K562 (cell line): ENCODE measurements at regions not wholly inside any gene's neighbourhood (a gene's known extent, or its start where the extent isn't known, plus 50 kb on each side); places are given as distances from the start of the nearest gene placed in this dataset.

Source experiments
- ATAC-seq: fragments of 200-7000 bp; cut with Tn5 transposase; 3 replicates; pipeline ENCODE4 v1.9.1; 2020; ENCODE audit warnings: moderate library complexity
- BruUV-seq: library from RNA; stranded (reverse); fragments of 400-500 nt; replicated peaks from 2 replicates; lab custom pipeline; 2021; lab: Mats Ljungman, UMichigan
- CTCF ChIA-PET: fragments of 300-600 bp; formaldehyde crosslinking; extraction: SDS; loops from one replicate; lab custom pipeline; 2021; ENCODE audit warnings: low intra/inter-chr PET ratio; lab: Yijun Ruan, JAX
- POLR2A ChIA-PET: fragments of 300-600, 350-650 bp; sonication (Branson Sonifier 250); formaldehyde crosslinking; extraction: SDS; loops from one replicate; lab custom pipeline; 2021; ENCODE audit warnings: antibody characterized with exemption, inconsistent platforms; lab: Yijun Ruan, JAX
- DNase-seq, 4 experiments: peaks; one replicate each; pipeline versions ENCODE4 v3.0.0 to v3.0.0-alpha.2; 2011 to 2018; ENCODE audit warnings: low spot score in 3 of 4, mixed read lengths in 3 of 4; ENCODE audit errors: extremely low read depth in 1 of 4
- FAIRE-seq: peaks from 2 replicates; lab custom pipeline; 2011; peaks lifted over from hg19 to GRCh38; lab: Jason Lieb, UNC
- H2AFZ ChIP-seq: 2 replicates; pipeline ENCODE4 v1.6.0; 2011; ENCODE audit warnings: low read depth, low read length, control low read depth, inconsistent platforms
- H3K27ac ChIP-seq: fragments of 200-600 bp; 3 replicates; pipeline ENCODE4 v1.8.0; 2011; ENCODE audit warnings: low read depth, mild to moderate bottlenecking, control low read depth, inconsistent platforms, low read length, moderate library complexity, mixed read lengths; ENCODE audit errors: extremely low read depth
- H3K27me3 ChIP-seq, 2 experiments: fragments of 300-600 bp in 1 of 2; 2 replicates in 1 of 2; 3 replicates in 1 of 2; pipeline versions ENCODE4 v1.6.0 to v1.8.0; 2011; ENCODE audit warnings: inconsistent platforms in 2 of 2, low read length in 2 of 2, mild to moderate bottlenecking in 1 of 2, mixed read lengths in 1 of 2, moderate library complexity in 1 of 2; ENCODE audit not compliant: control insufficient read depth in 2 of 2, insufficient read depth in 2 of 2
- H3K36me3 ChIP-seq: fragments of 300-600 bp; 3 replicates; pipeline ENCODE4 v1.8.0; 2011; ENCODE audit warnings: mild to moderate bottlenecking, low read length, inconsistent platforms; ENCODE audit not compliant: control insufficient read depth, insufficient read depth
- H3K4me1 ChIP-seq, 2 experiments: fragments of 200-600 bp in 1 of 2; replicated peaks in 1 of 2; 2 replicates in 1 of 2; 3 replicates in 1 of 2; pipeline versions ENCODE4 v1.5.1 to v1.8.0; 2011; ENCODE audit warnings: inconsistent platforms in 2 of 2, low read length in 2 of 2, mild to moderate bottlenecking in 1 of 2, mixed read lengths in 1 of 2, moderate library complexity in 1 of 2; ENCODE audit not compliant: control insufficient read depth in 2 of 2, insufficient read depth in 2 of 2
- H3K4me2 ChIP-seq: 2 replicates; pipeline ENCODE4 v1.6.1; 2011; ENCODE audit warnings: low read length, control low read depth, inconsistent platforms, mixed read lengths; ENCODE audit not compliant: insufficient read depth
- H3K4me3 ChIP-seq: fragments of 200-600 bp; sonication (generic), shearing (Covaris generic); 2 replicates; pipeline ENCODE4 v1.5.1; 2016; ENCODE audit warnings: control low read depth, inconsistent platforms
- H3K79me2 ChIP-seq: fragments of 200-600 bp; 3 replicates; pipeline ENCODE4 v1.8.0; 2011; ENCODE audit warnings: low read length, inconsistent platforms; ENCODE audit not compliant: control insufficient read depth, insufficient read depth
- H3K9ac ChIP-seq, 2 experiments: 2 replicates each; pipeline versions ENCODE4 v1.6.0 to v1.6.1; 2011; ENCODE audit warnings: low read depth in 2 of 2, low read length in 2 of 2, control low read depth in 1 of 2, inconsistent platforms in 1 of 2, mild to moderate bottlenecking in 1 of 2, mixed read lengths in 1 of 2; ENCODE audit not compliant: insufficient read depth in 1 of 2
- H3K9me1 ChIP-seq: one replicate; pipeline ENCODE4 v1.6.0; 2011; ENCODE audit warnings: inconsistent platforms, mild to moderate bottlenecking, low read length, moderate library complexity; ENCODE audit not compliant: control insufficient read depth, insufficient read depth
- H3K9me3 ChIP-seq: replicated peaks from 2 replicates; pipeline ENCODE4 v1.5.1; 2011; ENCODE audit warnings: low read depth, low read length, inconsistent platforms; ENCODE audit not compliant: control insufficient read depth, insufficient read depth
- H4K20me1 ChIP-seq: replicated peaks from 2 replicates; pipeline ENCODE4 v1.6.1; 2011; ENCODE audit warnings: low read length, inconsistent platforms, mixed read lengths; ENCODE audit not compliant: control insufficient read depth, insufficient read depth
- FOSL1 ChIP-seq: fragments of 200-800 bp; sonication (Bioruptor generic); conservative IDR thresholded peaks from 2 replicates; pipeline ENCODE4 v1.6.1; 2016; ENCODE audit warnings: missing genetic modification characterization, missing compliant biosample characterization
- MEF2D ChIP-seq: conservative IDR thresholded peaks from 2 replicates; pipeline ENCODE4 v1.6.1; 2016; ENCODE audit warnings: low read depth, missing genetic modification characterization, missing compliant biosample characterization
- UBTF ChIP-seq, 2 experiments: IDR thresholded peaks; 2 replicates each; pipeline ENCODE4 v1.6.1; 2012; ENCODE audit warnings: improper control_type of control experiment in 2 of 2, low read depth in 2 of 2, low read length in 2 of 2, borderline replicate concordance in 1 of 2
- WGBS: fragments of 100-300 bp; shearing (Covaris generic); methylation state at CpG from one replicate; pipeline ENCODE4 v1.1.6; 2016; ENCODE audit warnings: low coverage, mixed read lengths; ENCODE audit not compliant: insufficient coverage; ENCODE audit errors: missing lambda C conversion rate; 5-methylcytosine and 5-hydroxymethylcytosine counted together
- in situ Hi-C: fragments of 300-500 bp; cut with MboI; formaldehyde crosslinking; loops from 4 replicates; pipeline ENCODE4 v1.15.0; 2018; ENCODE audit warnings: inconsistent platforms, mixed read lengths
- intact Hi-C: fragments of 100-400 bp; cut with micrococcal nuclease; formaldehyde crosslinking; loops from 2 replicates; pipeline ENCODE4 v1.14.2; 2022

GRCh38 chr9:88605512-88606362 lies 70.8 kb downstream of the NXNL2 start:
- ChIA-PET CTCF (no interaction called here), POLR2A (interaction anchor here (1.2 kb wide), 1 partner anchor 18 kb away, joined by 3 read pairs; no protein-coding TSS in a partner anchor)
- Histone ChIP-seq H4K20me1 (no peaks in the 10 kb centered on the region), H3K9me3 (no peaks in the 10 kb centered on the region), H3K79me2 (no peaks in the 10 kb centered on the region), H3K36me3 (no peaks in the 10 kb centered on the region), H3K9me1 (no peaks in the 10 kb centered on the region), H3K4me2 (no peak overlapping the region), H3K27ac (no peak overlapping the region), H3K9ac (no peak overlapping the region), H3K4me1 (no peaks in the 10 kb centered on the region), H3K27me3 (no peaks in the 10 kb centered on the region), H2AFZ (no peak overlapping the region), H3K4me3 (no peak overlapping the region)
- intact Hi-C loops (no loop called here), in situ Hi-C loops (no loop called here)
- TF ChIP-seq UBTF (IDR thresholded peaks at IDR 0.05; ENCODE audit: borderline replicate concordance in 1 of 2, low read depth in 2 of 2, low read length in 2 of 2) (no peak), FOSL1 (0 out of 2 replicates have a peak, but pooled peaks have one; percentile 24), MEF2D (tag) (peak; percentile 82)
- ATAC-seq (no peak), DNase-seq (no peak), FAIRE-seq (no peak)
- BruUV-seq = no TSS peak
- under 1% methylated on average over 7 of the region's 8 CpGs for WGBS
